Activated T-helper 17 cell treated with anti-CD3 and anti-CD28 coated beads, Interleukin-2, amount 50 U/mL, for 72 hours (primary cell): ENCODE measurements at regions not wholly inside any gene's neighbourhood (a gene's known extent, or its start where the extent isn't known, plus 50 kb on each side); places are given as distances from the start of the nearest gene placed in this dataset.

Experiments
- ATAC-seq: fragments of 150-1000 bp; cut with Tn5 transposase; replicated peaks from 2 replicates; pipeline ENCODE4 v1.10.0; 2021; ENCODE audit warnings: mild to moderate bottlenecking, moderate library complexity
- H3K27ac Mint-ChIP-seq: one replicate; pipeline ENCODE4 v1.8.0; 2022; ENCODE audit warnings: mixed read lengths
- H3K27me3 Mint-ChIP-seq: one replicate; pipeline ENCODE4 v1.8.0; 2022; ENCODE audit warnings: mixed read lengths
- H3K36me3 Mint-ChIP-seq: one replicate; pipeline ENCODE4 v1.8.0; 2022; ENCODE audit warnings: low read depth, mild to moderate bottlenecking, mixed read lengths
- H3K4me1 Mint-ChIP-seq: one replicate; pipeline ENCODE4 v1.8.0; 2022; ENCODE audit warnings: mixed read lengths
- H3K4me3 Mint-ChIP-seq: one replicate; pipeline ENCODE4 v1.8.0; 2022; ENCODE audit warnings: mild to moderate bottlenecking, mixed read lengths
- H3K9me3 Mint-ChIP-seq: one replicate; pipeline ENCODE4 v1.8.0; 2022; ENCODE audit warnings: mixed read lengths

DNA sequence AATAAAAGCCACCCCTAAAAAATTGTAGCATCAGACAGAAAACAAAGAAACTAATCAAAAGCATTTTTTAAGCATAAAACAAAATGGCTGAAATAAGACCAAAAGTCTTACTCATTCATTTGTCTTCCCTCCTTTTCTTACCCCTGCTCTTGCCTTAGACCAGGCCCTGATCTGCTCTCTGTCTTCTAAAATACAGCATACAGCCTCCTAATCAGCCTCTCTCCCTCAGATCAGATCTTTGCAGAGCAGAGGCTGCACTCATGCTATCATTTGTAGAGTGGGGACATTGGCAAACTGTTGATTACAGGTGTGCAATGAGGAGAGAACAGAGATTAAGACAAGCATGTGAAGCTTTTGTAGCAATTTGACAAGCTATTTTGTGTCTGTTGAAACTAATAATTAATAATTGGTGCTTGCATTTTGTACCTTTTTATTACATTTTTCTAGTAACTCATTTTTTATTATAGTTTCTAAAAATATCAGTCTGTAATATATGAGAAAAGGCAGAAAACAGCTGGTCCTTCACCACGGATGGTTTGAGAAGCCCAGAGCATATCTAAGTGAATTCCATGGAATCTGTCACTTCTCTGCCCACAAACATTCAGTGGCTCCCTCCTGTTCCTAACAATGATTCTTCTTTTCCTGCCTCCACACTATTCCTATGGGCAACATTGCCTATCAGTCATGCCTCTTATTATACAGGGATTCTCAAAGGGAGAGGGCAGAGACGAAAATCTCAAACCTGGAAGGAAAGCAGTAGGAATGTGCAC is 286.2 kb upstream of the STT3B start:
- Mint-ChIP-seq H3K4me3 (no peak overlapping the region), H3K4me1 (peaks cover 38% of the 10 kb centered on the region)

DNA sequence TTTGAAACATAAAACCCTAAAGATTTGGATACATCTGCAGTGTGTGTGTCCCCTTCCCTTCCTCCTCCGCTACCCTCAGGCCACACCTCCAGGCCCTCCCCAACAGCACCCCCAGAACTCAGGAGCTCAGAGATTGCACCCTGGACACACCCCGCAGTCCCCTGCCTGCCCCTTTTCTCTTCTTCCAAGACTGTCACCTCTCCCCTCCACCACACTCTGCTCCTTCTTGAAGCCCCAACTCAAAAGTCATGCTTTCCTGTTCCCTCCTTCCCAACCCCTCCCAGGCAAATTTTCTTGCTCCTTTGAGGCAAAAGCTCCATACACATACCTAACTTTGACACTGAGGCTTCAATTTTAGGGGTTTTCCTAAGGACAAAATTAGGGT is 285.7 kb upstream of the STT3B start:
- Mint-ChIP-seq H3K27me3 (no peaks in the 10 kb centered on the region), H3K27ac (no peak overlapping the region), H3K4me3 (no peak overlapping the region), H3K36me3 (no peaks in the 10 kb centered on the region), H3K9me3 (no peaks in the 10 kb centered on the region), H3K4me1 (peaks cover 33% of the 10 kb centered on the region)
- ATAC-seq = no peak

More for the DNA sequence above, 286.2 kb upstream of the STT3B start:
- Mint-ChIP-seq H3K36me3 (no peaks in the 10 kb centered on the region), H3K27me3 (no peaks in the 10 kb centered on the region), H3K9me3 (no peaks in the 10 kb centered on the region), H3K27ac (no peak overlapping the region)
- ATAC-seq = no peak

DNA sequence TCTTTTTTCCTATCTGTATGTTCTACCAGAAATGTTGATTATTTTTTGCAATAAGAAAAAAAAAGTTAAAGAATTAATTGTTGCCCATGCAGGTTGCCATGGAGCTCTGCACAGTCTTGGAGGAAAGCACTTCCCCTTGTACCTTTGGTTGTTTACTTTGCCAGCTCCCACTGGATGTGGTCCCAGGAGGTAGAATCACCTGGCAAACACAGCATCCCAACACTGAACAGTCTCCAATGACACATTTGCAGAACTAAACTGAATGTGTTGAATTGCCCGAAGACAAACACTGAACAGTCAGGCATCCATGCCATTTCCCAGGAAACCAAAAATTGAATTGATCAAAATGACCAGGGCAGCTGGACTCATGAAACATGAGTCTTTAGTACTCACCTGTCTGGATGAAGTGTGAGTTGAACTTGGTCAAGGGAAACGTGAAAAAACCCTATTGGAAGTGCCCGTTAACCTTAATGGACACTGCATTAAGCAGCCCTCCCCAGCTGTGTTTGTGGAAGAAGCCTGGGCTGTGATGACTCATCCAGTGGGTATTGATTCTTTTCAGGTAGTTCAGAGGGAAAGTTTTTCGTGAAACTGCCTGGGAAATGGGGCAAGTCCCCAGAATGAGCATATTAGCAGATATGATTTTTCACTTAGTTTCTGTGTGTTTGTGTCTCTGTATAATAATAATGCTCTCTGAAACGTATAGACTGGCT is 284.7 kb upstream of the STT3B start:
- peak; percentile 36 for ATAC-seq
- peaks cover 39% of the 10 kb centered on the region for H3K4me1 Mint-ChIP-seq
- peak overlapping the region; percentile 73 for H3K4me3 Mint-ChIP-seq
- no peaks in the 10 kb centered on the region for H3K27me3 Mint-ChIP-seq
- H3K9me3 Mint-ChIP-seq = no peaks in the 10 kb centered on the region
- H3K36me3 Mint-ChIP-seq = peaks cover 5% of the 10 kb centered on the region
- peak overlapping the region; percentile 94 for H3K27ac Mint-ChIP-seq

DNA sequence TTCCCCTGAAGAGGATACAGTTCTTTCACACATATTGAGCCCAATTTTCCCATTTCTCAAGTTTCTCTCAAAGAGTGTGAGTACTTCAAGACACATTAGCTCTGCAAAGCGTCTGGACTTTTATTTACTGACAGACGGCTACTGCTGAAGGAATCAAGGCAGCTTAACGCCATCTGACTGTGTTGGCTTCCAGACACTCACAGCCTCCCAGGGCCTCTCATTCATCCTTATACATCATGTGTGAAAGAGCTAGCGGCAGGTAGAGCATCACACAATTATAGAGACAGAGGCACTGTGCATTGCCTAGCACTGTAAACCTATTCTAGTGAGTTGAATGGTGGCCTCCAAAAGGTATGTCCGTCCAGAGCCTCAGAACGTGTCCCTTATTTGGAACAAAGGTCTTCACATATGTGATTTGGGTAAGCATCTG is 284.1 kb upstream of the STT3B start:
- peaks cover 42% of the 10 kb centered on the region for H3K4me1 Mint-ChIP-seq
- peak overlapping the region; percentile 73 for H3K4me3 Mint-ChIP-seq
- H3K27me3 Mint-ChIP-seq = no peaks in the 10 kb centered on the region
- H3K27ac Mint-ChIP-seq = peak overlapping the region; percentile 94
- no peak for ATAC-seq
- peaks cover 5% of the 10 kb centered on the region for H3K36me3 Mint-ChIP-seq
- H3K9me3 Mint-ChIP-seq = peaks cover 1% of the 10 kb centered on the region

DNA sequence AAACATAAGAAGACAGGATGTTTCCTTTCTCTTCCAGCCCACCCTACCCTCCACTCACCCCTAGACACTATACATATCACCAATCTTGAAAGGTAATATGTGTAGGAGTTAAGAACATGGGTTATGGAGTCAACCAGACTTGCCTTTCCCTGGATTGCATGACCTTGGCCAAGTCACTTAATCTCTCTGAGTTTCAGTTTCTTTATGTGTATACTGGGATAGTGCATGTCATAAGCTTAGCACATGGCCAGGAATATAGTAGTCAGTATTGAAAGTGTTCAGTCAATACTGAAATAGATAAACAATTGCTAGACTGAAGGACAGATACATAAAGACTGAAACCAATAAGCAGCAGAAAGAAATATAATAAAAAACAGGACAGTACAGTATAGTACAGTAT is 283.2 kb upstream of the STT3B start:
- Mint-ChIP-seq H3K27ac (peak overlapping the region; percentile 94), H3K9me3 (peaks cover 6% of the 10 kb centered on the region), H3K4me1 (peaks cover 51% of the 10 kb centered on the region), H3K4me3 (peak overlapping the region; percentile 54), H3K27me3 (no peaks in the 10 kb centered on the region), H3K36me3 (peaks cover 5% of the 10 kb centered on the region)
- peak; percentile 45 for ATAC-seq

DNA sequence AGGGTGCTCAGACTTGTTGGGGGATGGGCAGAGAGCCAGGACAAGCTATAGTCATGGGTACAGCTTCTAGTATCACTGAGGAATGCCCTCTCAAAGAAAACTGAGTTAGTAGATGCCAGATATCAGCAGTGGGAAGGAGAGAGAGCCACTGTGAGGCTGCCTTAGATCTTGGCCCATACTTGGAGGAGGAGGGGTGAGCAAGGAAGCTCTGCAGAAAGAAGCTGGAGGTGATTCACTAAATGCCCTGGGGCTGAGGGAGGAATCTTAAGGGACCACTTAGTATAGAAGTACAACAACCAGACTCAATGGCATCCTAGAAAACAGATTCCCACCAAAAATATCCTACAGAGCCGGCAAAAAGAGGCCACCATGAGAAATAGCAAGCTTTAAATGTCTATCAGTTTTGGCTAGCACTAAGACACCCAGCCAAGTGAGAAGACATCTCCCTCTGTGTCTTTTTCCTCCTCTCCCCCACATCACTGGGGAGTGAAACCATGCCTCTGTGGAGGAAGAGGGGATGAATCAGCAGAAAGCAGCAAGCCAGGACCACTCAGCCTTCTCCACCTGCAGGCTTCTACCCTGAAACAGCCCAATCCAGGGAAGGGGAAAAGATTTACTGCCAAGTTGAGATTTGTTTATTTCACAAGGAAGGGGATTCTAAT is 282.5 kb upstream of the STT3B start:
- H3K4me3 Mint-ChIP-seq = peak overlapping the region; percentile 54
- peaks cover 51% of the 10 kb centered on the region for H3K4me1 Mint-ChIP-seq
- H3K27me3 Mint-ChIP-seq = no peaks in the 10 kb centered on the region

DNA sequence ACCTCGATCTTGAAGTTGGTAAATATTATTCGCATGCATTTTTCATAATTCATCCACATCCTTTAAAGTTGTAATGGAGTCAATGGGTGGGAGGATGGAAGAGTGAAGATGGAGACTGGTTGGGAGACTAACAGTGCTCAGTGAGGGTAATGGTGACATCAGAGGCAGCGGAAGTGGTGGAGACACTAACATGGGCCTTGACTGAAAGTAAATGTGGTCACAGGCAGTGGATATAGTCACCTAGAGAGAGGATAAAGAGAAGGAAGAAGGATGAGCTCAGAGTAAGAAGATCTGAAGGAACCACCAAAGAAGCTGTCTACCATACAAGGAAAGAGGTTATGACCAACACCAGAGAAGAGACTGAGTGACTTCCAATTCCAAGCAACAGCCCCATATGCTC is 281.6 kb upstream of the STT3B start:
- ATAC-seq = peak; percentile 20

More for the DNA sequence above, 282.5 kb upstream of the STT3B start:
- peaks cover 6% of the 10 kb centered on the region for H3K9me3 Mint-ChIP-seq
- H3K27ac Mint-ChIP-seq = peak overlapping the region; percentile 94
- H3K36me3 Mint-ChIP-seq = peaks cover 5% of the 10 kb centered on the region
- ATAC-seq = no peak

DNA sequence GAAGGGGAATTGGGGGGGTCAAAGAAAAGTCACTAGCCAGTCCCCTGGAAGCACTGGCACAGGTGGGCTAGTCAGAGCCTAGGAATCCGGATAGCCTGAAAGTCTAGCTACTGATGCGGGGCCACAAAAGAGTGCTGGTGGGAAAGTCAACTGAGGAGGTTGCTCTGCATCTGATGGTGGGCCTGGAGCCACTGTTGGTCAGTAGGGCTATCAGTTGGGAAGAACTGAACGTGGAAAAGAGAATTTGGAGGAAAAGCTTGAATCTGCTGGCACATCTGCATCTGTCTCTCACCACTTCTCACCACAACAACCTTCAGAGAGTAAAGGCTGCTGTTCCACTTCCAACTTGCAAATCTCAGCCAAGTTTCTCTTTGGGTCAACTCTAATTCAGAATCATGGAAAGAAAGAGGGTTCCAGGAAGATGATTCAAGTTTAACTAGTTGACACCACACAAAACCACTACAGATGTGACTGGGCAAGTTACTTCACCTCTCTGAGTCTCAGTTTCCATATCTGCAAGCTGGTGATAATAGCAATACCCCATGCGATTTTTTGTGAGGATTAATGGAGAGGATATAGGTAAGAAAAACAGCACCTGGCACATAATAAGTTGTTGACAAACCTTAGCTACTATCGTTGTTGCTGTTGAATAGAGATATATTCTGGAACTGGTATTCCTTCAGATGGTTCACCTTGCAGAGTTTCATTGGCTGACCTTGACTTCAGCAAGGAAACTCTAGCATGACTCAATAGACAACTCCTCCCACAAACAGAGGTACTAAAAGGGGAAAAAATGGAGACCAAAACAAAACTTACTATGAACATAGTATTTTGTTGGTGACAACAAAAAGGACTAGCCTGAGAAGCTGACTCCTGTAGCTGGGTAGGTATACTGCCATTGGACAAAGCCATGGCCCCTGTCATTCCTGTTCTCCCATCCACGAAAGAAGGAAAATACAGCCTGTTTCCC is 280.2 kb upstream of the STT3B start:
- no peaks in the 10 kb centered on the region for H3K27me3 Mint-ChIP-seq
- H3K27ac Mint-ChIP-seq = peak overlapping the region; percentile 96
- peaks cover 5% of the 10 kb centered on the region for H3K36me3 Mint-ChIP-seq
- peaks cover 6% of the 10 kb centered on the region for H3K9me3 Mint-ChIP-seq
- peak; percentile 66 for ATAC-seq
- peak overlapping the region; percentile 82 for H3K4me3 Mint-ChIP-seq
- H3K4me1 Mint-ChIP-seq = peaks cover 47% of the 10 kb centered on the region

More for the DNA sequence above, 281.6 kb upstream of the STT3B start:
- H3K4me3 Mint-ChIP-seq = peak overlapping the region; percentile 54
- peak overlapping the region; percentile 94 for H3K27ac Mint-ChIP-seq
- H3K4me1 Mint-ChIP-seq = peaks cover 51% of the 10 kb centered on the region
- H3K36me3 Mint-ChIP-seq = peaks cover 5% of the 10 kb centered on the region
- H3K9me3 Mint-ChIP-seq = peaks cover 6% of the 10 kb centered on the region
- no peaks in the 10 kb centered on the region for H3K27me3 Mint-ChIP-seq

DNA sequence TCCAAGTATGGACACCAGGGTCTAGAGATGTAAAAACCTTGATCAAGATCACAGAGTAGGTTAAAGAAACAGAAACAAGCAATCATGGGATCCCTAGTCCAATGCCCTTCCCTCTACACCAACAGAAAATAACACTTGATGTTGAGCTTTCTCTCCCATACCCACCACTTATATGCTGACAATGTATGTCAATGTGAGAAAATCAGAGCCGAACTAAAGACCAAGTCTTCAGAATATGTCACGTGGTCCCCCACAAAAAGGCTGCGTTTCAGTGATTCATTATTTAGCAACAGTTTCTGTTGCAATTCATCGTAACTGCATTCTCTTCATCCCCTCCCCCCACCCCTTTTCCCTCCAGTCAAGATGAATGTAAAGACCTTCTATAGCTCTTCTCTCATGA is 278.9 kb upstream of the STT3B start:
- H3K9me3 Mint-ChIP-seq = peaks cover 6% of the 10 kb centered on the region
- peaks cover 42% of the 10 kb centered on the region for H3K4me1 Mint-ChIP-seq
- H3K36me3 Mint-ChIP-seq = peaks cover 5% of the 10 kb centered on the region
- H3K27me3 Mint-ChIP-seq = no peaks in the 10 kb centered on the region
- H3K4me3 Mint-ChIP-seq = peak overlapping the region; percentile 82
- peak; percentile 38 for ATAC-seq
- peak overlapping the region; percentile 96 for H3K27ac Mint-ChIP-seq

DNA sequence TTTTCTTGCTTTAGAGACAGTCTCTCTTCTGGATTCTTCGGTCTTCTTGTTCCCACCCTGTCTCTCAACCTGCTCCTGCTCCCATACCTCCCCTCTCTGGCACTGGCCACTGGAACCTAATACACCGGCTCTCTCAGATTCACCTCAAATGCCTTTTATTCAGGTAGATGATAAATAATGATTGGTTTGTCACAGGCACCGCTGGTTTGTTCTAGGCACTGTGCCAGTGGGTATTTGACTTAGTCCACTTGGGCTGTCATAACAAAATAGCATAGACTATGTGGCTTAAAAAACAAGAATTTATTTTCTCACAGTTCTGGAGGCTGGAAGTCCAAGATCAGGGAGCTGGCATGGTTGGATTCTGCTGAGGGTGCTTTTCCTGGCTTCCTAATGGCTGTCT is 278.2 kb upstream of the STT3B start:
- Mint-ChIP-seq H3K36me3 (peaks cover 5% of the 10 kb centered on the region), H3K9me3 (peaks cover 6% of the 10 kb centered on the region), H3K4me3 (peak overlapping the region; percentile 82), H3K4me1 (peaks cover 38% of the 10 kb centered on the region), H3K27me3 (no peaks in the 10 kb centered on the region), H3K27ac (peak overlapping the region; percentile 96)
- ATAC-seq = no peak

DNA sequence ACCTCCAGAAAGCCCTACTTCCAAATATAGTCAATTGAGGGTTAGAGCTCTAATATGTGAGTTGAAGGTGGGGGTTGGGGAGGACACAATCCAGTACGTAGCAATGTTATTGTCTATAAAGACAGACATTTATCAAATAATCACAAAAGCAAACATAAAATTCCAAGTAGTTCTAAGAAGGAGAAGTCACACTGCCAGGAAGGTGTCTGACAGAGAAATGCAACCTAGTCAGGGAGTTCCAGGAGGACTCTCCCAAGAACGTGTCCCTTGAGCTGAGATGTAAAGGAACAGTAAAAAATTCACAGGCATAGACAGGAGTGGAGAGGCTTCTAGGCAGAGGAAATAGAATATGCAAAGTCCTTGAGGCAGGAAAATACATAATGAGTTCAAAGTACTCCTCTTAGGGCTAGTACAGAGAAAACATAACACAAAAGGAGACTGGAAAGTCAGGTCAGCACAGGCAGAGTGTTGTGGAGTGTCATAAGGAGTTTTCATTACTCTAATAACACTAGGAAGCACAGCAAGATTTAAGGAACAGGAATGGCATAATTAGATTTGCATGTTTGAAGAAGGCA is 277.6 kb upstream of the STT3B start:
- Mint-ChIP-seq H3K4me3 (no peak overlapping the region), H3K4me1 (peaks cover 32% of the 10 kb centered on the region), H3K27ac (no peak overlapping the region), H3K27me3 (no peaks in the 10 kb centered on the region), H3K36me3 (peaks cover 5% of the 10 kb centered on the region), H3K9me3 (peaks cover 6% of the 10 kb centered on the region)
- ATAC-seq = no peak

DNA sequence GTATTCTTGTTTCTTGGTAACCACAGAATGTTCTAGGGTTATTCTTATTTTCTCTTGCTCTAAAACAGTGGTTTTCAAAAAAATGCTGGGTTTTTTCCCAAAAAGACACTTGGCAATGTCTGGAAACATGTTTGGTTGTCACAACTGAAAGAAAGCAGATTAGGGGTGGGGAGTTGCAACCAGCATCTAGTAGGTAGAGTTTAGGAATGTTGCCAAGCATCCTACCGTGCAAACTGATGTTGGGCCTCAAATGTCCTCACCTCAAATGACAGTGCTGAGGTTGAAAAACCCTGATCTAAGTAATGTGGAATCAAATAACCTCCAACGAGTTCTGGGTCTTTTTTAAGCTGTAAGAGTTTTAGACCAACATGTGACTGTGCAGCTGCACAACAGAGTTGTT is 270.5 kb upstream of the STT3B start:
- H3K4me1 Mint-ChIP-seq = no peaks in the 10 kb centered on the region
- ATAC-seq = no peak
- no peaks in the 10 kb centered on the region for H3K9me3 Mint-ChIP-seq
- no peaks in the 10 kb centered on the region for H3K36me3 Mint-ChIP-seq
- no peaks in the 10 kb centered on the region for H3K27me3 Mint-ChIP-seq
- no peak overlapping the region for H3K4me3 Mint-ChIP-seq
- no peak overlapping the region for H3K27ac Mint-ChIP-seq

DNA sequence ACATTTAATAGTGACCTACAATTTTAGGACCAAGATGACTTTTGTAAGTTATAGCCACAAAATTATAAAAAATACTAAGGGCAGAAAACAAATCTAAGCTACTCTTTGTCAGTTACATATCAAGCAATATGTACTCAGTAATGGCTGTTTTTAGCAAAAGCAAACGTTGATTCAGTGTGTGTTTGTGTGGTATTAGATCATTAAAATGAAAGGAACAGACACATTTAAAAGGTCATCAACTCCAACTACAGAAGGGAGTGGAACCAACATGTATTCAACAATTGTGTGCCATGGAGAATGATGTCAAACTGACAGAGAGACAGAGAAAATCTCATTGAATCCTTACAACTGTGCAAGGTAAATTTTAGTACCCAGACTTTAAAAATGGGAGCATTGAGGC is 268.8 kb upstream of the STT3B start:
- no peaks in the 10 kb centered on the region for H3K36me3 Mint-ChIP-seq
- no peak for ATAC-seq
- H3K27me3 Mint-ChIP-seq = no peaks in the 10 kb centered on the region
- no peaks in the 10 kb centered on the region for H3K9me3 Mint-ChIP-seq
- no peak overlapping the region for H3K27ac Mint-ChIP-seq
- peaks cover 4% of the 10 kb centered on the region for H3K4me1 Mint-ChIP-seq
- no peak overlapping the region for H3K4me3 Mint-ChIP-seq
